ENCODE measurements at regions not wholly inside any gene's neighbourhood (a gene's known extent, or its start where the extent isn't known, plus 50 kb on each side); places are given as distances from the start of the nearest gene placed in this dataset.

DNA sequence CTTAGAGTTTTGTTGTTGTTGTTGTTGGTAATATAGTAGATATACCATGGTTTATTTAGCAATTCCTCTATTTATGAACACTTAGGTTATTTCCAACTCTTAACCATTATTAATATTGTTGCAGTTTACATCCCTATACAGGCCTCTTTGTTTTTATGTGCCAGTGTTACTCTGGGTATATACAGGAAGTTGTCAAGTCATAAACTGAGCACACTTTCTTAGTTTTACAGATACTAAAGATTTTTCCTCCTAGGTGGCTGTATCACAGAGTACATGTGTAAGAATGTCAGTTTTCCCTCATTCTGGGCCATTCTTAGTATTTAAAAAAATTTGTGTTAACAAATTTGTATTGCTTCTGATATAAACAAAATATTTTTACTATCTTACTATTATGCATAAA, 128.4 kb downstream of the ARL4A start:
- ChIA-PET CTCF (ENCODE audit: unreplicated experiment) (no interaction called here), POLR2A (no interaction called here)
- Histone ChIP-seq H3K4me2 (ENCODE audit: low read length) (no peak overlapping the region), H4K20me1 (ENCODE audit: insufficient read depth, low read length) (no peaks in the 10 kb centered on the region), H3K9me3 (ENCODE audit: low read length) (0 out of 2 replicates have a peak, but pooled peaks cover 5% of the 10 kb centered on the region), H2AFZ (ENCODE audit: low read length) (no peak overlapping the region), H3K4me1 (ENCODE audit: insufficient read depth, low read length, poor library complexity, severe bottlenecking) (no peaks in the 10 kb centered on the region), H3K79me2 (ENCODE audit: insufficient read depth, low read depth, low read length) (no peaks in the 10 kb centered on the region), H3K36me3 (ENCODE audit: insufficient read depth, low read length) (no peaks in the 10 kb centered on the region), H3K27ac (ENCODE audit: low read depth, low read length, poor library complexity, severe bottlenecking) (no peak overlapping the region), H3K9me2 (ENCODE audit: insufficient read depth, low read length) (no peaks in the 10 kb centered on the region), H3K4me3 (ENCODE audit: low read depth, low read length, poor library complexity, severe bottlenecking) (no peak overlapping the region)
- no peak for TF ChIP-seq EZH2phosphoT487 (IDR thresholded peaks at IDR 0.05; ENCODE audit: borderline replicate concordance, low read depth, low read length)
- TF ChIP-seq CTCF (conservative IDR thresholded peaks at IDR 0.05; ENCODE audit: low read length), result no peak
- no peak for DNase-seq (ENCODE audit: low spot score)
- intact Hi-C loops (cut with micrococcal nuclease; ENCODE audit: unreplicated experiment), result no loop called here
- BruUV-seq (replicated peaks), result no TSS peak

DNA sequence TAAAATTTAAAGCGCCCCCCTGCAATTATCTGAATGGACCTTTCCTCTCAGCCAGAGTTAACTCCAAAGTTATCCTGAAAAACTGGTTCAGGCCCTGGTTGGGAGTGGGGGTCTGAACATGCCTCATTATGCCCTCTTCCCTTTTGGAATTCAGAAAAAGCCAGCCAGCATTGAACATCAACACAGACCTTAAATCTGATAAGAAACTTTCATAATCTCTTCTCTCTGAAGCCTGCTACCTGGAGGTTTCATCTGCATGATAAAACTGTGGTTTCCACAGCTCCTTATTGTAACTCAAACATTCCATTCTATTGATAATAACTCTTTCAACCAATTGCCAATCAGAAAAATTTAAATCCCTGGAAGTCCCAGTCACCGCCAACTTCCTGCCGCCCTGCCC, 133.3 kb downstream of the ARL4A start:
- Histone ChIP-seq H2AFZ (ENCODE audit: low read length) (no peak overlapping the region), H4K20me1 (ENCODE audit: insufficient read depth, low read length) (no peaks in the 10 kb centered on the region), H3K36me3 (ENCODE audit: insufficient read depth, low read length) (no peaks in the 10 kb centered on the region), H3K4me1 (ENCODE audit: insufficient read depth, low read length, poor library complexity, severe bottlenecking) (no peaks in the 10 kb centered on the region), H3K79me2 (ENCODE audit: insufficient read depth, low read depth, low read length) (no peaks in the 10 kb centered on the region), H3K4me3 (ENCODE audit: low read depth, low read length, poor library complexity, severe bottlenecking) (no peak overlapping the region), H3K9me2 (ENCODE audit: insufficient read depth, low read length) (no peaks in the 10 kb centered on the region), H3K4me2 (ENCODE audit: low read length) (no peak overlapping the region), H3K27ac (ENCODE audit: low read depth, low read length, poor library complexity, severe bottlenecking) (no peak overlapping the region), H3K9me3 (ENCODE audit: low read length) (no peaks in the 10 kb centered on the region)
- no peak for TF ChIP-seq CTCF (conservative IDR thresholded peaks at IDR 0.05; ENCODE audit: low read length)
- no peak for TF ChIP-seq EZH2phosphoT487 (IDR thresholded peaks at IDR 0.05; ENCODE audit: borderline replicate concordance, low read depth, low read length)
- POLR2A ChIA-PET, result no interaction called here
- intact Hi-C loops (cut with micrococcal nuclease; ENCODE audit: unreplicated experiment), result no loop called here
- no TSS peak for BruUV-seq (replicated peaks)
- no peak for DNase-seq (ENCODE audit: low spot score)
- CTCF ChIA-PET (ENCODE audit: unreplicated experiment), result no interaction called here

GRCh38 chr7:12821746-12822145, 134.3 kb downstream of the ARL4A start:
- no peak for DNase-seq (ENCODE audit: low spot score)
- intact Hi-C loops (cut with micrococcal nuclease; ENCODE audit: unreplicated experiment), result no loop called here
- no TSS peak for BruUV-seq (replicated peaks)
- Histone ChIP-seq H3K9me2 (ENCODE audit: insufficient read depth, low read length) (no peaks in the 10 kb centered on the region), H3K79me2 (ENCODE audit: insufficient read depth, low read depth, low read length) (no peaks in the 10 kb centered on the region), H3K27ac (ENCODE audit: low read depth, low read length, poor library complexity, severe bottlenecking) (no peak overlapping the region), H2AFZ (ENCODE audit: low read length) (no peak overlapping the region), H3K9me3 (ENCODE audit: low read length) (no peaks in the 10 kb centered on the region), H3K4me1 (ENCODE audit: insufficient read depth, low read length, poor library complexity, severe bottlenecking) (no peaks in the 10 kb centered on the region), H3K36me3 (ENCODE audit: insufficient read depth, low read length) (no peaks in the 10 kb centered on the region), H3K4me2 (ENCODE audit: low read length) (no peak overlapping the region), H4K20me1 (ENCODE audit: insufficient read depth, low read length) (no peaks in the 10 kb centered on the region), H3K4me3 (ENCODE audit: low read depth, low read length, poor library complexity, severe bottlenecking) (no peak overlapping the region)
- POLR2A ChIA-PET, result no interaction called here
- TF ChIP-seq CTCF (conservative IDR thresholded peaks at IDR 0.05; ENCODE audit: low read length) (no peak), EZH2phosphoT487 (IDR thresholded peaks at IDR 0.05; ENCODE audit: borderline replicate concordance, low read depth, low read length) (no peak)
- CTCF ChIA-PET (ENCODE audit: unreplicated experiment), result no interaction called here

All from OCI-LY7 (cell line).